ENCODE measurements at regions not wholly inside any gene's neighbourhood (a gene's known extent, or its start where the extent isn't known, plus 50 kb on each side); places are given as distances from the start of the nearest gene placed in this dataset.

GRCh38 chr2:236510034-236510433 lies 59.6 kb upstream of the ACKR3 start:
- TF ChIP-seq, protein P1, sequence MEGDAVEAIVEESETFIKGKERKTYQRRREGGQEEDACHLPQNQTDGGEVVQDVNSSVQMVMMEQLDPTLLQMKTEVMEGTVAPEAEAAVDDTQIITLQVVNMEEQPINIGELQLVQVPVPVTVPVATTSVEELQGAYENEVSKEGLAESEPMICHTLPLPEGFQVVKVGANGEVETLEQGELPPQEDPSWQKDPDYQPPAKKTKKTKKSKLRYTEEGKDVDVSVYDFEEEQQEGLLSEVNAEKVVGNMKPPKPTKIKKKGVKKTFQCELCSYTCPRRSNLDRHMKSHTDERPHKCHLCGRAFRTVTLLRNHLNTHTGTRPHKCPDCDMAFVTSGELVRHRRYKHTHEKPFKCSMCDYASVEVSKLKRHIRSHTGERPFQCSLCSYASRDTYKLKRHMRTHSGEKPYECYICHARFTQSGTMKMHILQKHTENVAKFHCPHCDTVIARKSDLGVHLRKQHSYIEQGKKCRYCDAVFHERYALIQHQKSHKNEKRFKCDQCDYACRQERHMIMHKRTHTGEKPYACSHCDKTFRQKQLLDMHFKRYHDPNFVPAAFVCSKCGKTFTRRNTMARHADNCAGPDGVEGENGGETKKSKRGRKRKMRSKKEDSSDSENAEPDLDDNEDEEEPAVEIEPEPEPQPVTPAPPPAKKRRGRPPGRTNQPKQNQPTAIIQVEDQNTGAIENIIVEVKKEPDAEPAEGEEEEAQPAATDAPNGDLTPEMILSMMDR (IDR thresholded peaks at IDR 0.05), result no peak
- no peak for TF ChIP-seq POLR2A (IDR thresholded peaks at IDR 0.05)
